HepG2 (cell line): ENCODE measurements at regions not wholly inside any gene's neighbourhood (a gene's known extent, or its start where the extent isn't known, plus 50 kb on each side); places are given as distances from the start of the nearest gene placed in this dataset.

Experiments
- ATAC-seq: fragments of 200-7000 bp; cut with Tn5 transposase; 3 replicates; pipeline ENCODE4 v1.9.1; 2020; ENCODE audit warnings: mild to moderate bottlenecking, moderate library complexity
- BruUV-seq: library from RNA; stranded (reverse); fragments of 400-500 nt; replicated peaks from 2 replicates; lab custom pipeline; 2021; lab: Mats Ljungman, UMichigan
- CTCF ChIA-PET: fragments of 300-600 bp; formaldehyde crosslinking; extraction: SDS; loops from one replicate; lab custom pipeline; 2021; ENCODE audit warnings: low total read pairs, inconsistent platforms, low intra/inter-chr PET ratio; lab: Yijun Ruan, JAX
- POLR2A ChIA-PET: fragments of 350-600 bp; sonication (Branson Sonifier 250); formaldehyde crosslinking; loops from one replicate; lab custom pipeline; 2020; ENCODE audit warnings: antibody characterized with exemption, inconsistent platforms; lab: Yijun Ruan, JAX
- DNase-seq: peaks from one replicate; pipeline ENCODE4 v3.0.0-alpha.2; 2015; ENCODE audit warnings: low spot score
- FAIRE-seq: peaks from 3 replicates; lab custom pipeline; 2011; peaks lifted over from hg19 to GRCh38; lab: Jason Lieb, UNC
- H2AFZ ChIP-seq: one replicate; pipeline ENCODE4 v1.6.1; 2011; ENCODE audit warnings: low read length, inconsistent platforms
- H3K27ac ChIP-seq: fragments of 300-600 bp; 3 replicates; pipeline ENCODE4 v1.8.0; 2011; ENCODE audit warnings: mixed run types, mild to moderate bottlenecking, mixed read lengths, low read length, inconsistent platforms; ENCODE audit not compliant: insufficient read depth; ENCODE audit errors: extremely low read length
- H3K27me3 ChIP-seq, 2 experiments: fragments of 200-600 bp in 1 of 2; 2 replicates in 1 of 2; 3 replicates in 1 of 2; pipeline versions ENCODE4 v1.6.0 to v1.8.0; 2011; ENCODE audit warnings: low read length in 2 of 2, mild to moderate bottlenecking in 2 of 2, moderate library complexity in 2 of 2, inconsistent platforms in 1 of 2; ENCODE audit not compliant: insufficient read depth in 2 of 2, control insufficient read depth in 1 of 2
- H3K36me3 ChIP-seq, 2 experiments: fragments of 200-600 bp in 1 of 2; replicated peaks in 1 of 2; 2 replicates in 1 of 2; 3 replicates in 1 of 2; pipeline versions ENCODE4 v1.5.1 to v1.8.0; 2011; ENCODE audit warnings: low read length in 2 of 2, inconsistent platforms in 1 of 2; ENCODE audit not compliant: insufficient read depth in 2 of 2, control insufficient read depth in 1 of 2
- H3K4me1 ChIP-seq: 2 replicates; pipeline ENCODE4 v1.5.1; 2012; ENCODE audit warnings: low read length, inconsistent platforms; ENCODE audit not compliant: insufficient read depth
- H3K4me2 ChIP-seq: 2 replicates; pipeline ENCODE4 v1.6.0; 2011; ENCODE audit warnings: low read depth, low read length, inconsistent platforms
- H3K4me3 ChIP-seq, 3 experiments: fragments of 200-600 bp in 1 of 3; sonication (generic), shearing (Covaris generic) in 1 of 3; replicated peaks in 1 of 3; 2 replicates each; pipeline ENCODE4 v1.5.1; 2011 to 2016; ENCODE audit warnings: low read length in 3 of 3, inconsistent platforms in 2 of 3, low read depth in 2 of 3, mild to moderate bottlenecking in 2 of 3, control low read depth in 1 of 3, mixed read lengths in 1 of 3; ENCODE audit not compliant: insufficient read depth in 1 of 3
- H3K79me2 ChIP-seq: one replicate; pipeline ENCODE4 v1.6.1; 2011; ENCODE audit warnings: low read length, inconsistent platforms; ENCODE audit not compliant: insufficient read depth
- H3K9ac ChIP-seq: 2 replicates; pipeline ENCODE4 v1.6.0; 2011; ENCODE audit warnings: mild to moderate bottlenecking, low read depth, low read length, inconsistent platforms; ENCODE audit not compliant: insufficient read depth
- H3K9me3 ChIP-seq: 2 replicates; pipeline ENCODE4 v1.5.1; 2012; ENCODE audit warnings: mild to moderate bottlenecking, low read length
- H4K20me1 ChIP-seq: 2 replicates; pipeline ENCODE4 v1.6.0; 2011; ENCODE audit warnings: inconsistent platforms, mild to moderate bottlenecking, low read length, moderate library complexity; ENCODE audit not compliant: insufficient read depth
- ATF2 ChIP-seq: sonication (generic); formaldehyde crosslinking; IDR thresholded peaks from 2 replicates; pipeline ENCODE4 v1.4.0; 2020; ENCODE audit warnings: missing genetic modification reagents
- CENPX ChIP-seq: sonication (generic); formaldehyde crosslinking; IDR thresholded peaks from 2 replicates; pipeline ENCODE4 v1.9.0; 2021; ENCODE audit warnings: mild to moderate bottlenecking, missing genetic modification reagents, moderate library complexity
- HOXA5 ChIP-seq: sonication (generic); formaldehyde crosslinking; IDR thresholded peaks from 2 replicates; pipeline ENCODE4 v1.4.0; 2020; ENCODE audit warnings: missing genetic modification reagents
- HOXD1 ChIP-seq: sonication (generic); formaldehyde crosslinking; IDR thresholded peaks from 2 replicates; pipeline ENCODE4 v1.5.0; 2020; ENCODE audit warnings: missing genetic modification reagents
- IRF1 ChIP-seq: sonication (generic); formaldehyde crosslinking; IDR thresholded peaks from 2 replicates; pipeline ENCODE4 v1.4.0; 2020; ENCODE audit warnings: low read depth, mild to moderate bottlenecking, missing genetic modification reagents
- MEIS1 ChIP-seq: sonication (generic); formaldehyde crosslinking; IDR thresholded peaks from 2 replicates; pipeline ENCODE4 v1.9.0; 2021; ENCODE audit warnings: mild to moderate bottlenecking, missing genetic modification reagents, moderate library complexity, borderline replicate concordance
- NR1H2 ChIP-seq: sonication (generic); formaldehyde crosslinking; IDR thresholded peaks from 2 replicates; pipeline ENCODE4 v1.8.1; 2022; ENCODE audit warnings: low read depth, missing genetic modification reagents, borderline replicate concordance
- ONECUT2 ChIP-seq: sonication (generic); formaldehyde crosslinking; IDR thresholded peaks from 2 replicates; pipeline ENCODE4 v1.4.0; 2020; ENCODE audit warnings: missing genetic modification reagents
- RARG ChIP-seq: sonication (generic); formaldehyde crosslinking; IDR thresholded peaks from 2 replicates; pipeline ENCODE4 v1.4.0; 2020; ENCODE audit warnings: low read depth, mild to moderate bottlenecking, missing genetic modification reagents
- SNAPC2 ChIP-seq: sonication (generic); formaldehyde crosslinking; IDR thresholded peaks from 2 replicates; pipeline ENCODE4 v1.8.1; 2022; ENCODE audit warnings: mild to moderate bottlenecking, missing genetic modification reagents
- SNAPC5 ChIP-seq: sonication (generic); formaldehyde crosslinking; IDR thresholded peaks from 2 replicates; pipeline ENCODE4 v1.8.1; 2023; ENCODE audit warnings: mild to moderate bottlenecking, missing genetic modification reagents, borderline replicate concordance
- THYN1 ChIP-seq: sonication (generic); formaldehyde crosslinking; IDR thresholded peaks from 2 replicates; pipeline ENCODE4 v1.8.1; 2023; ENCODE audit warnings: low read depth, mild to moderate bottlenecking, moderate library complexity, missing genetic modification reagents, borderline replicate concordance
- U2AF1 ChIP-seq: fragments of 200-400 bp; formaldehyde crosslinking; optimal IDR thresholded peaks from 2 replicates; pipeline ENCODE3; 2017; ENCODE audit warnings: mild to moderate bottlenecking, low read depth, low read length
- ZBTB1 ChIP-seq: sonication (generic); formaldehyde crosslinking; IDR thresholded peaks from 2 replicates; pipeline ENCODE4 v1.4.0; 2020; ENCODE audit warnings: missing genetic modification reagents, borderline replicate concordance
- ZNF225 ChIP-seq: sonication (generic); formaldehyde crosslinking; IDR thresholded peaks from 2 replicates; pipeline ENCODE4 v1.4.0; 2020; ENCODE audit warnings: mild to moderate bottlenecking, missing genetic modification reagents
- ZNF317 ChIP-seq: sonication (generic); formaldehyde crosslinking; IDR thresholded peaks from 2 replicates; pipeline ENCODE4 v1.5.0; 2020; ENCODE audit warnings: mild to moderate bottlenecking, missing genetic modification reagents
- ZNF354B ChIP-seq: sonication (generic); formaldehyde crosslinking; IDR thresholded peaks from 2 replicates; pipeline ENCODE4 v1.8.0; 2022; ENCODE audit warnings: mild to moderate bottlenecking, missing genetic modification reagents
- ZNF460 ChIP-seq: sonication (generic); formaldehyde crosslinking; IDR thresholded peaks from 2 replicates; pipeline ENCODE4 v1.5.1; 2020; ENCODE audit warnings: missing genetic modification reagents, mild to moderate bottlenecking, borderline replicate concordance
- WGBS: methylation state at CpG from one replicate; pipeline ENCODE4 v1.1.6; 2017; ENCODE audit warnings: low lambda C conversion rate; 5-methylcytosine and 5-hydroxymethylcytosine counted together
- in situ Hi-C: cut with HindIII; loops from 2 replicates; pipeline ENCODE4 v1.10.0; 2017; ENCODE audit warnings: low pct_unique_long_range_greater_than_20kb; ENCODE audit not compliant: extremely low pct_ligation_motif_present
- intact Hi-C: fragments of 100-400 bp; cut with micrococcal nuclease; formaldehyde crosslinking; loops from one replicate; pipeline ENCODE4 v1.10.0; 2022; ENCODE audit not compliant: unreplicated experiment
- TF ChIP-seq, protein P1 (sequence below): sonication (generic); formaldehyde crosslinking; IDR thresholded peaks from 2 replicates; pipeline ENCODE4 v1.5.0; 2020; ENCODE audit warnings: missing genetic modification reagents, mild to moderate bottlenecking, borderline replicate concordance

DNA sequence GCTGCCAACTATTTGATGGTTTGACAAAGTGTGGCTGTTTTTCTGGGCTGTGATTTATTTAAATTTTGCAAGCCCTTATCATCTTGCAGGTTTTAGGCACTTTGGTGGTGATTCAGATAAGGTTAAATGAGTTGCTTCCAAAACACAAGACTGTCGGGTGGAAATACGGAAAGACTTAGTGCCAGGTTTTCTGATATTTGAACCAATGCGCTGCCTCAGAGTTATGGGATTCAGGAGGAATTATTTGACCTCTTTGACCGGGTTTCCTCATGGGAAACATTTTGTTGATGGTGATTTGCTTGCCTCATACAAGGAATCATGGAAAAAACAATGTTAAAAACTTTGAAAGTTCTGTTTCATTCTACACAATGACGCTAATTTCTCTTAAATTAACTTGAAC, 136.1 kb upstream of the MAP9 start (continued):
- TF ChIP-seq ATF2 (CRISPR knock-in tag): no peak
- TF ChIP-seq, protein P1, sequence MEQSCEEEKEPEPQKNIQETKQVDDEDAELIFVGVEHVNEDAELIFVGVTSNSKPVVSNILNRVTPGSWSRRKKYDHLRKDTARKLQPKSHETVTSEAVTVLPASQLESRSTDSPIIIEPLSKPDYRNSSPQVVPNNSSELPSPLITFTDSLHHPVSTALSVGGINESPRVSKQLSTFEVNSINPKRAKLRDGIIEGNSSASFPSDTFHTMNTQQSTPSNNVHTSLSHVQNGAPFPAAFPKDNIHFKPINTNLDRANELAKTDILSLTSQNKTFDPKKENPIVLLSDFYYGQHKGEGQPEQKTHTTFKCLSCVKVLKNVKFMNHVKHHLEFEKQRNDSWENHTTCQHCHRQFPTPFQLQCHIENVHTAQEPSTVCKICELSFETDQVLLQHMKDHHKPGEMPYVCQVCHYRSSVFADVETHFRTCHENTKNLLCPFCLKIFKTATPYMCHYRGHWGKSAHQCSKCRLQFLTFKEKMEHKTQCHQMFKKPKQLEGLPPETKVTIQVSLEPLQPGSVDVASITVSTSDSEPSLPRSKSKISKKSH: no peak
- no peak for TF ChIP-seq ZNF225 (CRISPR knock-in tag)
- no peak for TF ChIP-seq ZNF460 (CRISPR knock-in tag)
- no peak for TF ChIP-seq U2AF1
- TF ChIP-seq HOXA5 (CRISPR knock-in tag): no peak
- no peak for TF ChIP-seq NR1H2
- TF ChIP-seq ONECUT2 (CRISPR knock-in tag): no peak
- no peak for TF ChIP-seq SNAPC2 (CRISPR knock-in tag)
- TF ChIP-seq THYN1 (CRISPR knock-in tag): no peak
- TF ChIP-seq, all 625 proteins: peak for 0

GRCh38 chr4:155512046-155512445, 135.3 kb upstream of the MAP9 start:
- ChIA-PET POLR2A (no interaction called here), CTCF (no interaction called here)
- intact Hi-C loops (no loop called here), in situ Hi-C loops (no loop called here)
- Histone ChIP-seq H3K4me2 (no peak overlapping the region), H3K79me2 (no peaks in the 10 kb centered on the region), H3K4me3 (no peak overlapping the region), H3K27ac (no peak overlapping the region), H4K20me1 (no peaks in the 10 kb centered on the region), H3K27me3 (no peaks in the 10 kb centered on the region), H2AFZ (no peak overlapping the region), H3K9me3 (no peaks in the 10 kb centered on the region), H3K9ac (no peak overlapping the region), H3K36me3 (no peaks in the 10 kb centered on the region), H3K4me1 (no peaks in the 10 kb centered on the region)
- 5% methylated on average over 1 of the region's 1 CpG for WGBS
- ATAC-seq (no peak), FAIRE-seq (no peak), DNase-seq (no peak)
- BruUV-seq: no TSS peak
- TF ChIP-seq SNAPC5 (CRISPR knock-in tag) (no peak), CENPX (CRISPR knock-in tag) (no peak), MEIS1 (CRISPR knock-in tag) (no peak), IRF1 (no peak), HOXD1 (CRISPR knock-in tag) (no peak), ZNF317 (CRISPR knock-in tag) (no peak), ZBTB1 (CRISPR knock-in tag) (no peak), RARG (CRISPR knock-in tag) (no peak), ZNF354B (CRISPR knock-in tag) (no peak)
